Fibroblast of skin of left quadriceps (primary cell): ENCODE measurements at regions not wholly inside any gene's neighbourhood (a gene's known extent, or its start where the extent isn't known, plus 50 kb on each side); places are given as distances from the start of the nearest gene placed in this dataset.

ENCODE experiments used
- DNase-seq, 2 experiments: peaks; one replicate each; pipeline ENCODE4 v3.0.0-alpha.2; 2013; ENCODE audit warnings: low read depth in 2 of 2

- no peak for DNase-seq
Observed at GRCh38 chr16:7097518-7097917, 235.1 kb upstream of the RBFOX1 start.

DNA sequence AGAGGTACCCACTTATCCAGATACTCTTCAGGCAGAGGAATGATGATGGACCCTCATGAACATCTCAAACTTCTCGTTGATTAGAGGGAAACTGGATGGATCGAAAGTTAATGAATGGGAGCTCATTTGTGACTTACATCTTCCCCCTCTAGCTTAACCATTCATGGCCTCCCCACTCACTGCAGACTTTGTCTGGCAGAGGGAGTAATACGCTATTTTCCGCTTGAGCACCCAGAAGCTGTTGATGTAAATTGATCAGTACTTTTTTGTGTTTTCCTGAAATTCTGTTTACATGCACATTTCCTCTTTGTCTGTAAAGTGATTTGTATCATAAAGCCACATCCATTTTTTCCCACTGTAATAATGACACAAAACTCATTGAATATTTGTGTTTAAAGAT lies 239.1 kb upstream of the RBFOX1 start:
- no peak for DNase-seq

GRCh38 chr16:7090628-7091115 lies 242.0 kb upstream of the RBFOX1 start:
- DNase-seq = no peak

GRCh38 chr16:7089751-7090150 lies 242.9 kb upstream of the RBFOX1 start:
- DNase-seq = no peak

DNA sequence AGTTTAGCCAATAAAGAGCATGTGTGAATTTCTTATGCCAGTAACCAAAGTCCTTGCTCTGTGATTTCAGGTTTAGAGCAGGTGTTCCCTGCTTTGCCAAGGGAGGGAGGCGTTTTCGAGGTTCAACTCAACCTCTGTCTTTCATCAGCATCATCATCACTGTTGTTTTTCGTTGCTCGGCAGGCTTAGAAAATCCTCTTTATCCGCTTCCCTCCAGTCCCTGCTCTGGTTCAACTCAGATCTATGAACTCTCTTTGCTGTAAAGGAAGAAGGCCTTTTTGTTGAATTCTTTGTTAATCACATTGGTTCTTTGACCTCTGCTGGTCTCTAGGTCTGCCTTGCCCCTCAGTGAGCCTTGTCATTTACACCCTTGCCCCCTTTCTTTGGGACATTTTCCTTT lies 243.9 kb upstream of the RBFOX1 start:
- no peak for DNase-seq

GRCh38 chr16:7086822-7087616 lies 245.6 kb upstream of the RBFOX1 start:
- no peak for DNase-seq

DNA sequence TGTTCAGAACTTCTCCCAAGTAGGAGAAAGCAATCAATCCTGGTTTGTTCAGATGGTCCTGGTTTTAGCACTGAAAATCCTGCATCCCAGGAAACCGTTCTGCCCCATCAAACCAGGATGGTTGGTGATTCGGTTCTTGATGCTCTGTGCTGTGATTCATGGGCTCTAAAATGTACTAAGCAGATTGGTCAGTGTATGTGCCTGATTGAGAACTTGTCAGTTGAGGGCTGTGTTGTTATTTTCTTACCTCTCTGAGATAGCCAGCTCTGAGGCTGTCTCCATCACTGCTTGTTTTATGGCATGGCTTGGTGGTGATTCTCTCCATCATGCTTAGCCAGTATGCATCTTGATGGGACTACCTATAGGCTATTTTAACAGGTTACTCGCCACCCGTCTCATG lies 246.9 kb upstream of the RBFOX1 start:
- DNase-seq = no peak

- DNase-seq = no peak
Observed at GRCh38 chr16:7083096-7083495, 249.5 kb upstream of the RBFOX1 start.

GRCh38 chr16:7077636-7078035 lies 255.0 kb upstream of the RBFOX1 start:
- DNase-seq = no peak

GRCh38 chr16:7074715-7075114 lies 257.9 kb upstream of the RBFOX1 start:
- no peak for DNase-seq

DNA sequence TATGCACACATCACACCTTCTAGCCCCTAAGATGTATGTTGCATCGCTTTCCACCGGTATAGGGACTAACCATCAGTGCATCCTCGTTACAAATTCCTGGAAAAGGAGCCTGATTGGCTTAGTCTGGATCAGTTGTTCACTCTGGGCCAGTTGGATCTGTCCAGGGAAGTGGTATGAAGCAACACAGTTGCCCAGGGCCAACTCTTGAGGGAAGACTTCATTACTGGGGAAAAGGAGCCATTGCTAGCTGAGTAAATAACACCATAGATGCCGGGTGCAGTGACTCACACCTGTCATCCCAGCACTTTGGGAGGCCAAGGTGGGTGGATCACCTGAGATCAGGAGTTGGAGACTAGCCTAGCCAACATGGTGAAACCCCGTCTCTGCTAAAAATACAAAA lies 275.2 kb upstream of the RBFOX1 start:
- no peak for DNase-seq

- DNase-seq = no peak
Observed at GRCh38 chr16:7055443-7055842, 277.2 kb upstream of the RBFOX1 start.

GRCh38 chr16:7051591-7052349 lies 280.9 kb upstream of the RBFOX1 start:
- no peak for DNase-seq

GRCh38 chr16:7044331-7044730 lies 288.3 kb upstream of the RBFOX1 start:
- no peak for DNase-seq

DNA sequence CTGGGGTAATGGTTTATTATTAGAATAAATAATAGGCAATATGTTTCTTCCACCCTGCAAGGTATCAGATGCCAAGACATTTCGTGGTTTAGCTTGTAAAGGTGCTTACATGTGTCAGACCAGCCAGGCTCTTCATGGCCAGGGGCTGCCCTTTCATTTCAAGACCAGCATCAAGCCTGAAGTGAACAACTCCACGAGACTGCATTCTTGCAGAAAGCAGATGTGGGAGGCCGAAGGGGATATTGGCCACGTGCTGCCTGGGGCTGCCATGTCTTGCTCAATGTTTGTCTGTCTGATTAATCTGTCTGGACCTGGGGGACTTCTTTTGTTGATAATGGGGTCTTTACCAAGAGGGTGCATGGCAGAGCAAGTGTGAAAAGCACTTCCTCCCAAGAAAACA lies 294.2 kb upstream of the RBFOX1 start:
- no peak for DNase-seq

DNA sequence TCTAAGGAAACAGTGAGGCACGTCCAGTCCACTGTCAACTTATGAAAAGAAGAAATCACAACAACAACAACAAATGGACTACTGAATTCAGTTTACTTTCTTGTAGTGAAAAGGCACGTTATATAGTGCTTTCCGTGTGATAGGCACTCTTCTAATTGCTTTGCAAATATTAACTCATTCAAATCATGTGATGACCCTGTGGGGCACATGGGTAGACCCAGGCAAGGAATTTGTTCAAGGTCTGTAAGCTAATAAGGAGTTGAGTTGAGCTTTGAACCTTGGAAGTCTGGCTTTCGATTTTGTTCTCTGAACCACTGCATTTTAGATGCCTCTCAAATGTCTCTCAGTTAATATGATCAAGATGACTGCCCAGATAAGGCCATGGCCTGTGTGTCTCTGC lies 295.1 kb upstream of the RBFOX1 start:
- DNase-seq = no peak

DNA sequence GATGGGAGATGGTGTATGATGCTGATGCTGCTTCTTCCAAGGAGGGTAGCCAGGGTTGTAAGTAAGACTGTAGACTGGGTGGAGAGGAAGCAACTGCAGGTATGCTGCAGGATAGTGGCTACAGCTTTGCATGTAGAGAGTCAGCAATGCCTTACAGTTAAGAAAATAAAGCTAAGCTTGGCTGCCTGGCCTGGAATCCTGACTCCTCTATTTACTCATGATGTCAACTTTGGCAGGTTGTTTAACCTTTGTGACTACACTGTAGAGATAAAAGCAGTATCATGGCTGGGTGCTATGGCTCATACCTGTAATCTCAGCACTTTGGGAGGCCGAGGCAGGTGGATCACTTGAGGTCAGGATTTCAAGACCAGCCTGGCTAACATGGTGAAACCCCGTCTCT lies 301.6 kb upstream of the RBFOX1 start:
- DNase-seq = no peak

DNA sequence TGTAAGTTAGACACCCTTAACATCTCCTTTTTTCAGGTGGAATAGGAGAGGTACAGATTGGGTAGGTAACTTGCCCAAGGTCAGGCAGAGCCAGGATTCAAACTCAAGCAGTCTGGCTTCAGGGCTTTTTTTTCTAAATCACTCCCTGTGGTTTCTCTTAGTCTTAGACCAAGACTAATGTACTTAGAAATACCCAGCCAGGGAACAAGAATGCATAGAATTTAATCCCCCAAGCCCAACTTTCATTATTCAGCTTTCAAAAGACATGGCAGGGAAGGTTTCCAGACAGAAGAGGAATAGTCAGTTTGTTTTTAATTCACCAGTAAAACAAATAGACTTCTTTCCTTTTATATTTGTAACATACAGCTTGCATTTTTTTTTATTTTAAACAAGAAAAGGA lies 305.2 kb upstream of the RBFOX1 start:
- no peak for DNase-seq

DNA sequence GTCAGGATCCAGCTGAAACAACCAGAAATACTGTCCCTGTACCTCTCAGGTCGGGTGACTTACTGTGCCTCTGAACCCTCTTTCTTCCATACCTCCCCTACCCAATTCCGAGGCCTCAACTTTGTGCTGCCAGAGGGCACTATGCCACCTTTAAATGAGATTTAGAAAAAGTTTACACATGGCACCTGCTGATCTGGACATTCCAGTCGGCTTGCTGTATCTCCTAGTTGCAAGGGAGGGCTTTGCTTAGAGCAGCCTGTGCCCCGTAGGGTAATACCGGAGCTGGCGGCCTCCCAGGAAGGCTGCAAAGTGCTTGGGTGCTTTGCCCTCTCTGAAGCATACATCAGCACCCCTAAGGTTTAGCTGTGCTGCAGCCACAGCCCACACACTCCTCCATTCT lies 306.0 kb upstream of the RBFOX1 start:
- no peak for DNase-seq

GRCh38 chr16:7025616-7026190 lies 306.9 kb upstream of the RBFOX1 start:
- DNase-seq = no peak

DNA sequence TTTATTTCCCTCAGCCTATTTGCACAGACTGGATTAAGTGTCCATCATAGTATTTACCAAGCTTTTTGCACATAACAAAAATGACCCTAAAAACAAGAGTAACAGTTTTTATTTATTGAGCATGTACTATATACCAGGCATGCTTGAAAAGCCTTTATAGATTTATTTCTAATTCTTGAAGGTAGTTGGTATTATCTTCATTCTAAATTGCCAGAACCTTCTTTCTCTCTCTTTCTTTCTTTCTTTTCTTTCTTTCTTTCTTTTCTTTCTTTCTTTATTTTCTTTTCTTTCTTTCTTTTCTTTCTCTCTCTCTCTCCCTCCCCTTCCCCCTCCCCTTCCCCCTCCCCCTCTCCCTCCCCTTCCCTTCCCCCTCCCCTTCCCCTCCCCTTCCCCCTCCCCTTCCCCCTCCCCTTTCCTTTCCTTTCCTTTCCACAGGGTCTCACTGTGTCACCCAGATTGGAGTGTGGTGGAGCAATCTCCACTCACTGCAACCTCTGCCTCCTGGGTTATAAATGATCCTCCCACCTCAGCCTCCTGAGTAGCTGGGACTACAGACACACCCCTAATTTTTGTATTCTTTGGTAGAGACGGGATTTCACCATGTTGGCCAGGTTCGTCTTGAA lies 310.9 kb upstream of the RBFOX1 start:
- DNase-seq = no peak

- no peak for DNase-seq
Observed at GRCh38 chr16:7017006-7017662, 315.5 kb upstream of the RBFOX1 start.
